ENCODE measurements at regions not wholly inside any gene's neighbourhood (a gene's known extent, or its start where the extent isn't known, plus 50 kb on each side); places are given as distances from the start of the nearest gene placed in this dataset.

DNA sequence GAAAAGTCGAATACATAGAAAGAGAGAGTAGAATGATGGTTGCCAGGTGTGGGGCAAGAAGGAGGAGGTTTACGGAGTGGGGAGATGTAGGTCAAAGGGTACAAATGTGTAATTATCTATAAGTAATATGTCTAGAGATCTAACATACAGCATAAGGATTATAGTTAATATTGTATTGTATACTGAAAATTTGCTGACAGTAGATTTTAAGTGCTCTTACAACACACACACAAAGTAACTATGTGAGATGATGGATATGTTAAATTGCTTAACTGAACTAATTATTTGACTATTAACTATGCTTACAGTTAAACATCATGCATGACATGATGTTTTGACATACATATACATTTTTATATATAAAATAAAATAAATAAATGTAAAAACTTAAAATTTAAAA, 192.7 kb downstream of the ZIC4 start:
- no peaks in the 10 kb centered on the region for H3K36me3 Mint-ChIP-seq
- DNase-seq (no peak), ATAC-seq (replicated peaks) (no peak)
- no peak overlapping the region for H3K27ac Mint-ChIP-seq
- no peaks in the 10 kb centered on the region for H3K27me3 Mint-ChIP-seq
- H3K4me3 Mint-ChIP-seq, result no peak overlapping the region
- peaks cover under 1 to 1% of the 10 kb centered on the region in 2 donors for H3K9me3 Mint-ChIP-seq
- H3K4me1 Mint-ChIP-seq, result no peaks in the 10 kb centered on the region

DNA sequence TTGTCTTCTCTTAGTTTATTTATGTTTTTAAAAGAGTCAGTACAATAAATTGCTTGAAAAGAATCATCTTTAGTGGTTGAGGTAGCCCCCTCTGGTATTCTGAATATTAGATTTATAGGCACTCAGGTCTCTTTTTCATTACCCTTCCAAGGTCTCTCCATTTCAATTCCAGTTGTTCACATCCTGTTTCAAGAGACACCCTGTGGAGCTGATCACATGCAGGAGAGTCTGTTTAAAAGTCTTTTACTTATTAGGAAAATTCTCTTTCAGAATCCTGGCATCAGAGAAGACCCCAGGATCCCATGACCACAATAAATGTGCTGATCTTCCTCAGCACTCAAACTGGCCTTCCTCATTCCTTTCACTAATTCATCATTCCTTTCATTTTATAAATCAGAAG, 195.7 kb downstream of the ZIC4 start:
- Mint-ChIP-seq H3K27ac (no peak overlapping the region), H3K27me3 (no peaks in the 10 kb centered on the region)

DNA sequence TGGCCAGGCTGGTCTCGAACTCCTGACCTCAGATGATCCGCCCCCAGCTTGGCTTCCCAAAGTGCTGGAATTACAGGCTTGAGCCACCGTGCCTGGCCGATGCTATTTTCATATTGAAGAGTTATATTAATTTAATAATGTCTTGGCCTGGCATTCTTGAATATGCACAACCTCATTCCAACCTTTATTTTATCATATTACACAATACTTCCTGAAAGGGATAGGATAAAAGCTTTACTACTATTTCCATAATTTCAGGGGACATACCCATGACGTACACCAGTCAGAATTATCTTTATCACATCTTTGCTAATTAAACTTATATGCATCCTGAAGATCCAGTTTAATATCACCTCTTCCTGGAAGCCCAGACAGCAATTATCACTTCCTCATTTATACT, 205.3 kb downstream of the ZIC4 start:
- DNase-seq (no peak), ATAC-seq (replicated peaks) (no peak)
- Mint-ChIP-seq H3K27ac (no peak overlapping the region), H3K9me3 (no peaks in the 10 kb centered on the region), H3K36me3 (no peaks in the 10 kb centered on the region), H3K4me3 (no peak overlapping the region), H3K27me3 (no peaks in the 10 kb centered on the region), H3K4me1 (no peaks in the 10 kb centered on the region)

More for the DNA sequence above, 195.7 kb downstream of the ZIC4 start:
- Mint-ChIP-seq H3K4me3 (no peak overlapping the region), H3K9me3 (peaks cover 2 to 4% of the 10 kb centered on the region in 2 donors), H3K36me3 (no peaks in the 10 kb centered on the region), H3K4me1 (no peaks in the 10 kb centered on the region)
- DNase-seq (no peak), ATAC-seq (replicated peaks) (no peak)

DNA sequence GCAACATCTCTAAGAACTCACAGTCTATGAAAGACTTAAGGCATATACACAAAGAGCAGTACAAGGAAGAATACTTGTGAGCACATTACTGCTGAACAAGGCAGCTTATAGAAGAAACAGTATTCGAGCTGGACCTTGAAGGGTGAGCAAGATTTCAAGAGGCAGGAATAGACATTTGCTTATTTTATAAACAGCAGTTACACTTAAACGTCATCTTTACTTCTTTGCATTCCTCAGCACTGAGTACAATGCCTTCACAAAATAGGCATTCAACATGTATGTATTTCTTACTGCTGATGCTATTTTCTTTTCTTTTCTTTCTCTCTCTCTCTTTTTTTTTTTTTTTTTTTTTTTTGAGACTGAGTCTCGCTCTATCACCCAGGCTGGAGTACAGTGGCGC, 205.8 kb downstream of the ZIC4 start:
- no peak for ATAC-seq (replicated peaks)
- Mint-ChIP-seq H3K27me3 (no peaks in the 10 kb centered on the region), H3K9me3 (no peaks in the 10 kb centered on the region), H3K27ac (no peak overlapping the region), H3K4me1 (no peaks in the 10 kb centered on the region), H3K36me3 (no peaks in the 10 kb centered on the region), H3K4me3 (no peak overlapping the region)
- DNase-seq, result no peak

DNA sequence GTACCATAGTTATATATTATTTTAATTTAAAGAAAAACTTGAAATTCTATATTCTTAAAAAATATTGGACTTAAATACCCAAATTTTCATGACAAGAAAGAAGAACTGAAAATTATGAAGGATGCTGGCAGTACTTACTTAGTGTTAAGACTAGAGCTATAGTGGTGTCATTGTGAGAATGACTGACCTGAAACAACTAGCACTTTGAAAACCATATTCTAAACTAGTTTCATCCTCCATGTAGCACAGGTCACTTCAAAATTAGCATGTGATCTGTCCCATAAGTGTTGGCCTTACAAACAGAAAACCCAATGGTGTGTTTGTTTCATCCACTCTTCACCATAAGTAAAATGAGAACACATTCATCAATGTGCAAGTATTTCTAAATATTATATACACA, 208.6 kb downstream of the ZIC4 start:
- no peak for ATAC-seq (replicated peaks)
- H3K27ac Mint-ChIP-seq, result no peak overlapping the region
- H3K9me3 Mint-ChIP-seq, result no peaks in the 10 kb centered on the region
- H3K4me1 Mint-ChIP-seq, result no peaks in the 10 kb centered on the region
- no peaks in the 10 kb centered on the region for H3K27me3 Mint-ChIP-seq
- no peak for DNase-seq
- H3K4me3 Mint-ChIP-seq, result no peak overlapping the region
- no peaks in the 10 kb centered on the region for H3K36me3 Mint-ChIP-seq

DNA sequence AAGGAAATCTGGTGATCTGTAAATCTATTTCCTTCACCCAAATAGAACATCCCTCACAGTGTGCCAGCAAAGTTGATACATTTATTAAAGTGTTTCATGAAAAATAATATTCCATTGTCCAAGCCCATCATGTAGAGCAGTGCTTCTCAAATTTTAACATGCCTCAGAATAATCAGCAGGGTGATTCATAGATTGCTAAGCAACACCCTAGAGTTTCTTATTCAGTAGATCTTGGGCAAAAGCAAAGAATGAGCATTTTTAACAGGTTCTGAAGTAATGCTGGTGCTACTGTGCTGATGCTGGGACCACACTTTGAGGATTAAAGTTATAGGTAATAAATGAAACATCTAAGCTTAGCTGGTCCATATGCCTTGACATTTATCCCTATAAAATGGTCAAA, 210.5 kb downstream of the ZIC4 start:
- Mint-ChIP-seq H3K27me3 (no peaks in the 10 kb centered on the region), H3K36me3 (no peaks in the 10 kb centered on the region), H3K4me1 (no peaks in the 10 kb centered on the region), H3K27ac (no peak overlapping the region), H3K4me3 (no peak overlapping the region), H3K9me3 (peaks cover 0 to 5% of the 10 kb centered on the region in 2 donors)
- no peak for ATAC-seq (replicated peaks)
- DNase-seq, result no peak

DNA sequence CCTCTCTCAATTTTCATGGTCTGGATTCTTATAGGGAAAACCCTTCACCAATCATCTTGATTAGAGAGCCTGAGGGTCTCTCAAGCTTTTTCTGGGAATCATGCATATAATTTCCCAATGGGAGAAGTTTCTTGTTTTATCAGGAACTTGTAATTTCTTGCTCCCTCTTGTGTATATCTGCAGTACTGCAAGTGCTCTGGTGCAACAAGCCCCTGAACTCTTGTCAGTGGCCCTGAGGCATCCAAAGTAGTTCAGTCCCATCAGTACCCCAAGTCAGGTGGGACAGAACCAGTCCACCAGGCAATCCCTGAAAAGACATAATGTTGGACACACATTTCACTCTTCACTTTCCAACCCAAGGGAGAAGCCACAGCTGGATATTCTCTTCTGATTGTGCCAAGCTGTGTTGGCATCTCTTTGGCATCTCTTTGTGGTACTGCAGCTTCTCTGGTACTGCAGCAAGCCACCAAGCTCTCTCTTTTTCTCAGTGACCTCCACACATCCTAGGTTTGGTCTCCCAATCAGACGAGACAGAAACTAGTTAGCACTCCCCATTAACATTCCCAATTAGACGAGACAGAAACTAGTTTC, 214.5 kb downstream of the ZIC4 start:
- Mint-ChIP-seq H3K4me1 (no peaks in the 10 kb centered on the region), H3K36me3 (no peaks in the 10 kb centered on the region), H3K9me3 (peaks cover 6 to 8% of the 10 kb centered on the region in 2 donors), H3K27me3 (no peaks in the 10 kb centered on the region), H3K27ac (no peak overlapping the region), H3K4me3 (no peak overlapping the region)
- DNase-seq (no peak), ATAC-seq (replicated peaks) (no peak)

DNA sequence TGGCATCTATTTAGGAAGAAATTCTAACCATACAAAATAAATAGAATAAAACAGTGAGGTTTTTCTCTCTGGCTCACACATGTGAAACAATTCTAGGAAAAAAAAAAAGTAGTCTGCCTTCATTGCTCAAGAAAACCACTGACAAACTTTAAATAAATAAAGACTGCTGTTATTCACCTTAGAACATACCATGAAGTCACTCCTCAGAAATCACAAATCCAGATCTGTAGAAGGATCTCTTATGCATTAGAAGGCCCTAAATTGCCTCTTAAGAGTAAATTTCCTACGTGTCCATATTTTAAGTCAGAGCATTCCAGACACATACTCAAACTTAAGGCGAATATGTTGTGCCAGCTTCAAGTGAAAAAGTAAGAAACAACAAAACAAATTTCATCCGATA, 217.3 kb downstream of the ZIC4 start:
- ATAC-seq (replicated peaks) (no peak), DNase-seq (no peak)
- Mint-ChIP-seq H3K27me3 (no peaks in the 10 kb centered on the region), H3K4me3 (no peak overlapping the region), H3K27ac (no peak overlapping the region), H3K36me3 (no peaks in the 10 kb centered on the region), H3K4me1 (no peaks in the 10 kb centered on the region), H3K9me3 (peaks cover 6 to 8% of the 10 kb centered on the region in 2 donors)

DNA sequence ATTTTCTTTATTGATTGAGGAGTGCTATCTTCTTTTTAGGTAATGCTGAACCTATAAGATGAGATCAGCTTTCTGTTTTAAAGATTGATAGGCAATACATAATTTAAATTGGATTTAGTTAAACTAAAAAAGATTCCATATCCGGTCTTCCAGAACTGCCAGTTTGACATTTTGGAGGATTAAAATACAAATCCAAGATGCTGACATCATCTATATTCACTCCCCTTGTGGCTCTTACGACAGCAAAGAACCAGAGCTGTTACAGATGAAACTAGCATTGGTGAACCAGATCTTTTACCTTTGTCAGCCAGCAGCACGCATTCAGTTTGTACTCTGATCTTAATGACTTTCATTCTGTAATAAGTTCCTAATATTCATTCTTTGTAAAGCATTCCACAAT, 218.7 kb downstream of the ZIC4 start:
- H3K27ac Mint-ChIP-seq, result no peak overlapping the region
- H3K4me1 Mint-ChIP-seq, result no peaks in the 10 kb centered on the region
- H3K9me3 Mint-ChIP-seq, result peaks cover 6 to 8% of the 10 kb centered on the region in 2 donors
- H3K27me3 Mint-ChIP-seq, result no peaks in the 10 kb centered on the region
- no peak overlapping the region for H3K4me3 Mint-ChIP-seq
- DNase-seq (no peak), ATAC-seq (replicated peaks) (no peak)
- no peaks in the 10 kb centered on the region for H3K36me3 Mint-ChIP-seq

DNA sequence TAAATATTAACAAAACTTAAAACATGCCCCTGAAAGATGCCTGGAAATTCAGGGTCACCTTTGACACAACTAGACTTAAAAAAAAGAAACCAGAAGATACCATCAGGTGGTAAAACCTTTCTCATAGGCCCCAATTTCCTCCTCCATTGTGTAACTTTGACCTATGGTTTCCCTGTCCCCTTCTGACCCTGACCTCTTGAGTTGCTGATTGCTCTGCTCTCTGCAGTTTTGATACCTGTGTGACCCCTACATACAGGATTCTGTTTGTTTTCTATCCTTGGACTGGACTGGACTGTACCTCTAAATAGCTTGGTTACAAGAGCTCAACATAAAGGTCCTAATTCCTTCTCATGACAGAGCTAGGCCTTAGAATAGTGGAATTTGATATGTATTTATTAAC, 220.6 kb downstream of the ZIC4 start:
- ATAC-seq (replicated peaks), result no peak
- H3K36me3 Mint-ChIP-seq, result no peaks in the 10 kb centered on the region
- H3K4me3 Mint-ChIP-seq, result no peak overlapping the region
- no peaks in the 10 kb centered on the region for H3K27me3 Mint-ChIP-seq
- no peaks in the 10 kb centered on the region for H3K4me1 Mint-ChIP-seq
- DNase-seq, result no peak
- H3K9me3 Mint-ChIP-seq, result peaks cover 2 to 6% of the 10 kb centered on the region in 2 donors
- H3K27ac Mint-ChIP-seq, result no peak overlapping the region

DNA sequence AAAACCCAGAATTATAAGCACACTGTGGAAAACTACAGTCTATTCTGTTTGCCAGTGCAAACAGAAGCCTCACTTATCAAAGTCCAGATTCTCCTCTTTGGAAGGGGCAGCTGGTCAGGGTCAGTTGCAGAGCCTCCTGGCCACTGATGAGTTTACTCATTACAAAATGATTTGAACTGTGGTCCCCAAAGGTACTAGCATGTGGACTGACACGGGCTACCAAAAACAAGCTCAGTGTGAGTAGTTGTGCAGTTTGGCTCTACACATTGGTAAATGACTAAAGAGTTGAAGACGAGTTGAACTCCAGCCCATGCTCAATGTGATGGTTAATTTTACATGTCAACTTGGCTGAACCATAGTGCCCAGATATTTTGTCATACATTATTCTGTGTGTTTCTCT, 221.5 kb downstream of the ZIC4 start:
- H3K27ac Mint-ChIP-seq, result no peak overlapping the region
- no peaks in the 10 kb centered on the region for H3K27me3 Mint-ChIP-seq
- ATAC-seq (replicated peaks) (no peak), DNase-seq (no peak)
- no peaks in the 10 kb centered on the region for H3K36me3 Mint-ChIP-seq
- no peaks in the 10 kb centered on the region for H3K4me1 Mint-ChIP-seq
- no peaks in the 10 kb centered on the region for H3K9me3 Mint-ChIP-seq
- no peak overlapping the region for H3K4me3 Mint-ChIP-seq

DNA sequence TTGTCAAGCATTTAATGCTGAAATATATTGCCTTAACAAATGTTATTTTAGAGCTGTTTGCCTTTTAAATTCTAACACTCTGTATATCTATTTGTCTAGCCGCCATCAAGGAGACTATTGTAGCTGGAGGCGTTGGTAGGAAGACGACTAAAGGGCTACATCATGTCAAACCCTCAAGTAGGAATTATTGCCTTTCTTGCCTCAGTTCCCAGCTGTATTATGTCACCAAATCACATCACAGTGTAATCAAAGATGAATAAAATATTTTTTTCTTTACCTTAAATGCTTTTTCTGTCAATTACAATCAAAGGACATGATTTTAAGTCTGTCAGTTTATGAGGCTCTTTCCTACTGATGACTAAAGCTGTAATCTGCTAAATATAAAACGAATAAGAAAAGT, 233.1 kb downstream of the ZIC4 start:
- peaks cover 2 to 6% of the 10 kb centered on the region in 2 donors for H3K9me3 Mint-ChIP-seq
- H3K36me3 Mint-ChIP-seq, result no peaks in the 10 kb centered on the region
- no peaks in the 10 kb centered on the region for H3K27me3 Mint-ChIP-seq
- H3K27ac Mint-ChIP-seq, result no peak overlapping the region
- ATAC-seq (replicated peaks) (no peak), DNase-seq (no peak)
- no peaks in the 10 kb centered on the region for H3K4me1 Mint-ChIP-seq
- H3K4me3 Mint-ChIP-seq, result no peak overlapping the region

DNA sequence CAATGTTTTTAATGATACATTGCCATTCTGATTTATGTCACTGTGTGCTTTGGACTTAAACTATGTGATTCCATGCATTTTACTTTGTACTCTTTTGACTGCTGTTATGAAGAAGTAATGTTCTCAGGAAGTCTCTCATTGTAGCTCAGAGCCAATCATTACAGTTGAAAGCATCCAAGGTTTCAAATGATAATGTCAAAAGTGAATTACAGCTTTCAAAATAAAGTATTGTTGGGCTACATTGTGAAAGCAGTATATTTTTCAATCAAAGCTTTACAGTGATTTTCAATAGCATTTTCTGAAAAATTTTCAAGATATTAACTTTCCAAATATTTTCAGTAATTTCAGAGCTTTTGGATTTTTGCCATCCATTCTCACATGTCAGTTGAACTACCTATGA, 243.6 kb downstream of the ZIC4 start:
- Mint-ChIP-seq H3K27me3 (no peaks in the 10 kb centered on the region), H3K36me3 (no peaks in the 10 kb centered on the region), H3K9me3 (peaks cover 4 to 7% of the 10 kb centered on the region in 2 donors), H3K27ac (no peak overlapping the region), H3K4me3 (no peak overlapping the region), H3K4me1 (no peaks in the 10 kb centered on the region)
- DNase-seq (no peak), ATAC-seq (replicated peaks) (no peak)

DNA sequence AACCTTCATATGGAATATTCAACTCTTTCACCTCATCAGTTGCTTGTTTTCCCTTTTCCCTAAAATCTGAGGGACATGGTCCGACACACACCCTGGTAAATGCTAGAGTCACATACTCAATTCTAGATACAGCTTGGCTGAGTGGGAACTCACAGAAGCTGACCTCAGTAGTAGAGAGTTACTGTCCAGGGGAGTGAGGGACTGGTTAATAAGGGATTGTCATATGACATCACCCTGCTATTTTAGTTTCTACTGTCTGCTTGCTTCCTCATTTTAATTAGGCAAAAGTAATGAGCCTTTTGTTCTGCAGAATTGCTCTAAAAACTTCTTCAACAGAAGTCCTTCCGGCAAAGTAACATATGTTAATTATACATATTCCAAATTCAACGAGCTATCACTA, 244.5 kb downstream of the ZIC4 start:
- ATAC-seq (replicated peaks) (no peak), DNase-seq (no peak)
- H3K36me3 Mint-ChIP-seq, result no peaks in the 10 kb centered on the region
- no peak overlapping the region for H3K27ac Mint-ChIP-seq
- peaks cover 7 to 10% of the 10 kb centered on the region in 2 donors for H3K9me3 Mint-ChIP-seq
- H3K4me1 Mint-ChIP-seq, result no peaks in the 10 kb centered on the region
- no peaks in the 10 kb centered on the region for H3K27me3 Mint-ChIP-seq
- no peak overlapping the region for H3K4me3 Mint-ChIP-seq

DNA sequence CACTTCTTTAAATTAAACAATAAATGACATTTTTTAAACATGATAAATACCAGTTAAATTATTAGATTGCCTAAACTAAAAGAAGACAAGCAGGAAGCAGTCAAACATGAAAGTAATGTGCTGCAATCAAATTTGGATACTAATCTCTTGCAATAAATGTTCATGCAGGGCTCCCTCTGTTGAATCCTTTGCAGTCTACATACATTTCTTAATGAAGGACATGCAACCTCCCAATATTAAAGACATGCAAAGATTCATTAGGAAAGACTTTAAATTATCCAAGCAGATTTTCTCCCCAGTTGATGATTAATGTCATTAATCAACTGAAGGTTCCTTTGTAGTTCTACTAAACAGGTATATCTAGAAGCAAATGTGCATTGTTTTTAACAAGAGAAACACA, 245.4 kb downstream of the ZIC4 start:
- H3K36me3 Mint-ChIP-seq, result no peaks in the 10 kb centered on the region
- DNase-seq, result no peak

DNA sequence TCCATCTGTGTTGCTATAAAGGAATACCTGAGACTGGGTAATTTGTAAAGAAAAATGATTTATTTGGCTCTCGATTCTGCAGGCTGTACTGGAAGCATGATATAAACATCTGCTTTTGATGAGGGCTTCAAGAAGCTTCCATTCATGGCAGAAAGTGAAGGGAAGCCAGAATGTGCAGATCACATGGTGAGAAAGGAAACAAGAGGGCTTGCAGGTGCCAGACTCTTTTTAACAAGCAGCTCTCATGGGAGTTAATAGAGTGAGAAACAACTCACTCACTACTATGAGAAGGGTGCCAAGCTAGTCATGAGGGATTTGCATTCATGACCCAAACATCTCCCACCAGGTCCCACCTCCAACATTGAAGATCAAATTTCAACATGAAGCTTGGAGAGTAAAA, 247.2 kb downstream of the ZIC4 start:
- Mint-ChIP-seq H3K4me3 (no peak overlapping the region), H3K4me1 (no peaks in the 10 kb centered on the region), H3K27me3 (no peaks in the 10 kb centered on the region), H3K27ac (no peak overlapping the region), H3K9me3 (peaks cover 7 to 18% of the 10 kb centered on the region in 2 donors), H3K36me3 (no peaks in the 10 kb centered on the region)
- no peak for ATAC-seq (replicated peaks)
- DNase-seq, result no peak

More for the DNA sequence above, 245.4 kb downstream of the ZIC4 start:
- ATAC-seq (replicated peaks), result no peak
- H3K27me3 Mint-ChIP-seq, result no peaks in the 10 kb centered on the region
- H3K4me1 Mint-ChIP-seq, result no peaks in the 10 kb centered on the region
- H3K27ac Mint-ChIP-seq, result no peak overlapping the region
- no peak overlapping the region for H3K4me3 Mint-ChIP-seq
- H3K9me3 Mint-ChIP-seq, result peaks cover 7 to 12% of the 10 kb centered on the region in 2 donors

All from stimulated activated naive B cell treated with anti-CD40 and anti-IgM and Interleukin-4, amounts not matched to agents 10 μg/mL and 1 μg/mL and 100 μg/mL, for 72 hours (primary cell).